Forelimb muscle (tissue), 1 donor: ENCODE measurements at regions not wholly inside any gene's neighbourhood (a gene's known extent, or its start where the extent isn't known, plus 50 kb on each side); places are given as distances from the start of the nearest gene placed in this dataset.

Source experiments
- DNase-seq: peaks from one replicate; pipeline ENCODE4 v3.0.0-alpha.2; 2013; ENCODE audit warnings: low read depth

- no peak for DNase-seq
Observed at GRCh38 chr18:47480166-47480565, 228.7 kb upstream of the SKOR2 start.

DNA sequence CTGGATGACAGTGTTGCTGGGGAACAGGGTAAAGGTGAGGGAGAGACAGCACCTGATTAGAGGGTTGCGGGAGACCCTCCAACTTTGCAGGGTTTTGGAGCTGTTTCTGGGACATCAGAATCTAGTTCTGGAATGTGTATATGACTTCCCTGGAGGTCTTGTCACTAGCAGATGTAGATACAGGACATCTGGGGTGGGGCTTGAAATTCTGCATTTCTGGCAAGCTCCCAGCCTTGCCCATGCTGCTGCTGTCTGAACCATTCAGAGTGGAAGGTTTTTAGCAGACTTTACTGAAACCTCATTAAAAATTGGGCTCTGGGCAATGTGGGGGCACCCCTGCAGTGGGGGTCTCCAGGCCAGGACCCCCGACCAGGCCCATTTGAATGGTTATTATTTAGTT is 220.3 kb upstream of the SKOR2 start:
- DNase-seq = no peak

GRCh38 chr18:47470941-47471340 is 219.5 kb upstream of the SKOR2 start:
- no peak for DNase-seq

DNA sequence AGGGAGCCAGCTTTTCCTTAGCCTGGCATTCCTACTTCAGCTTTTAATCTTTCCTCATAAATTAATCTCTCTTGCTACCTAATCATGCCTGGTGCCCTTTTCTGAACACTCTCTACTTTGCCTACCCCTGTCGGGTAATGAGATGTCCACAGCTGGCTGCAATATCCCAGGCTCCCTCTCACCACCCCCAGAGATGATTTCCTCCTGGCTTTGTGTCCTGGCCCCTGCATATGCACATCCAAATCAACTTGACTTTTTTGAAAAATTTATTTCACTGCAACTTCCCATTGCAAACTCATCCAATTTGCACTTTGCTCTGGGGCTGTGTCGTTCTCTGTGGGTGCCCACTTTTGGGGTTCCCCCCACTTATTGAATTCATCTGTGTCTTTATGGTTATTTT is 218.1 kb upstream of the SKOR2 start:
- DNase-seq = no peak

GRCh38 chr18:47461977-47462376 is 210.5 kb upstream of the SKOR2 start:
- DNase-seq = no peak

DNA sequence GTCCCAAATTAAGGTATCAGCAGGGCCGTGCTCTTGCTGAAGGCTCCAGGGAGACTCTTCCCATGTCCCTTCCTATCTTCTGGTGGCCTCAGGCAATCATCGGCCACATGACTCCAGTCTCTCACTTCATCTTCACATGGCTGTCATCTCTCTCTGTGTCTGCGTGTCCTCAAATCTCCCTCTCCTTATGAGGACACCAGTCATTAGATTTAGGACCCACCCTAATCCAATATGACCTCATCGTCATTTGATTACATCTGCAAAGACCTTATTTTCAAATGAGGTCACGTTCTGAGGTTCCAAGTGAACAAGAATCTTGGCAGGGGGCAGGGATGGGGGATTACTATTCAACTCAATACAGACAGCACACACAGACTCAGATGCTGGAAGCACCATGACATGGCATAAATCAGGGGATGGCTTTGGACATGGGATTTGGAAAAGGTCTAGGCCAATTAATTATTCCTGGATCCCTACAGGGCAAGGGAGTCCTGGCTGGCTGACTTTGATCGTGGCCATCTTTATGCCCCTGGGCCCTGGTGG is 210.0 kb upstream of the SKOR2 start:
- DNase-seq = no peak

DNA sequence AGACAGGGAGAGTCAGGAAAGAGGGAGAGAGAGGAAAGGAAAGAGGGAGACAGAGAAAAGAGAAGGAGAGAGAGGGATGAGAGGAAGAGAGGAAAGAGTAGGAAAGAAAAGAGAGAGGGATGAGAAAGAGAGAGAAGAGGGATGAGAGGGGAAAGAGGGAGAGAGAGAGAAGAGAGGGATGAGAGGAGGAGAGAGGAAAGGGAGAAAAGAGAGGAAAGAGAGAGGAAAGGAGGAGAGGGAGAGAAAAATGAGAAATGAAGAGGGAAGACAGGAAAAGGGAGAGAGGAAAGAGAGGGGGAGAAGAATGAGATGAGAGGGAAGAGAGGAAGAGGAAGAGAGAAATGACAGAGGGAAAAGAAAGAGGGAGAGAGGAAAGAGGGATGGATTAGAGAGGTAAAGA is 207.0 kb upstream of the SKOR2 start:
- DNase-seq = no peak

DNA sequence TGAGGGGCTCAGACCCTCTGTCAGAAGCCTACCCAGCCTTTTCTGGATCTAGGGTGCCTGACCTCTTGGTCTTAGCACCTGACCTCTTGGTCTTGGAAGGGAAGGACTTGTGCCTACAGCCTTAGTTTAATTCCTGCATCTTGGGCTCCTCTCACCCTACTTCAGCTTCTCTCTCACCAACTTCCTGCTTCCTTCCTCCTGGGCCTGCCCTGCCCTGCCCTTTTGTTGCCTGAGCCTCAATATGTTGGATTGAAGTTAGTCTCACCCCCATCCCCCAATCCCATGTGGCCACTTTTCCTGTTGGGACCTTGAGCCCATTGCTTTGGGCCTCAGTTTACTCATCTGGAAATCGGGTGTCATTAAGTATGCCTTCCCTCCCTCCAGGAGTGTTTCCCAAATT is 206.2 kb upstream of the SKOR2 start:
- no peak for DNase-seq

DNA sequence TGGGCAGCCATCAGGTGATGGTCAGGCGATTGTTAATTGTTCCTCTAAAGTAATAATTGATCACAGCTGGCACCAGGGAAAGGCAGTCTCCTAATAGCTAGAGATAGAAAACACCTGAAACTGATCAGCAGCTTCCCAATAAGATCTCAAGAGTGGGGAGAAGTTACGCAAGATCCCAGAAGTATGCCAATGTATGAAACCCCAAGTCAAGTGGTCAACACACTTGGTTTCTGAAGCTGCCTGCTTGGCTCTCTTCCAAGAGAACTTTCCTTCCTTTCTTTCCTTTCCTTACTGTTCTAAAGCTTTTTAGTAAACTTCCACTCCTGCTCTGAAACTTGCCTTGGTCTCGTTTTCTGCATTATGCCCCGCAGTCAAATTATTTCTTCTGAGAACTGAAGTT is 201.6 kb upstream of the SKOR2 start:
- no peak for DNase-seq

GRCh38 chr18:47448956-47449355 is 197.5 kb upstream of the SKOR2 start:
- DNase-seq = no peak

- no peak for DNase-seq
Observed at GRCh38 chr18:47441914-47442313, 190.5 kb upstream of the SKOR2 start.

GRCh38 chr18:47438001-47438400 is 186.5 kb upstream of the SKOR2 start:
- DNase-seq = no peak

DNA sequence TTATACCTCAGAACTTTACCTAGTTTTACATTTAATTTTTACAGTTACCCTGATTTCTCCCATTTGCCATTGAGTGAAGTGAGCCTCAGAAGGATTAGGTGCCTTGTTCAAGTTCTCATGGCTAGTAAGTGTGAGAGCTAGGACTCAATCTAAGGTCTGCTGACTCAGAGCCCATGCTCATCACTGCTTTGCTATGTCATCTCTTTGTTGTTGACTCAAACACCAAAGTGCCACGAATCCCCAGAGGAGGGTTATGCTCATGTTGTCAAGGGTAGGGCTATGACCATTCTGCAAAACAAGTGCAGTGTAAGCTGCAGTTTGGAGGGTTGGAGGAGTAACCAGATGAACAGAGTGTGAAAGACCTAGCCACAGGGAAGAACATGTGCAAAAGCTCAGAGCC is 185.4 kb upstream of the SKOR2 start:
- no peak for DNase-seq

- DNase-seq = no peak
Observed at GRCh38 chr18:47434214-47434746, 182.8 kb upstream of the SKOR2 start.

- no peak for DNase-seq
Observed at GRCh38 chr18:47427923-47428637, 176.6 kb upstream of the SKOR2 start.

GRCh38 chr18:47427072-47427471 is 175.6 kb upstream of the SKOR2 start:
- no peak for DNase-seq

DNA sequence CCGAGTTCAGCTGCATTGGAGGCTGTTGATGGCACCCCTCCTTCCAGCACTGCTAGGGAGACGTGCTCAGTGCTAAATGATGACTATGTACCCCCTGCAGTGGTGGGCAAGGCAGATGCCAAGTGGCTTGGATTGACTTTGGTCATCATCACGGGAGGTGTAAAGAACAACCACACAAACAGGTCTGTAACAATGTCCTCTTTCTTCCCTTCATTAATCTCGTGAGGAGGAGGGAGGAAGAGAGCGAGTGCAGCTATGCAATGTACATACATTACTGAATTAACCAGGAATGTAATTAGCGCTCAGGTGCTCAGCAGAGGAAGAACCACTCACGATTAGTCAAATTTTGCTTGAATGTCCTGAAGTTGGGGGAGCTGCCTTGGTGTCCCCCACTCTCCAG is 173.9 kb upstream of the SKOR2 start:
- DNase-seq = no peak

DNA sequence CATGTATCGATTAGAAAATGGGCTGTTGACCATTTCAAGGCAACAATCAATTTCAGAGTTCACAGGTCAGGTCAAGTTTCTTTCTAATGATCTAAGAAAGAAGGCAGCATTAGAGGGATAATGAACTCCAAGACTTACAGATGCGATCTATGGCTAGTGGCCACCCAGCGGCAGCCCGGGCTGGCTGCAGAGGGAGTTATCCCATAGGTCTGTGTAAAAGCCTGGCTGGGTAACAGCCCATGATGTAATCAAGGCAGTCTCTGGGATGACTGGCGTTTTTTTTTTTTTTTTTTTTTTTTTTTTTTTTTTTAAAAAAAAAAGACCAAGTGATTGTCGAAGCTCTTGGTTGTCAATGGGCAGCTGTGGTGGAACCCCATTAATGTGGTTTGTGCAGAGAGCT is 171.1 kb upstream of the SKOR2 start:
- DNase-seq = no peak

DNA sequence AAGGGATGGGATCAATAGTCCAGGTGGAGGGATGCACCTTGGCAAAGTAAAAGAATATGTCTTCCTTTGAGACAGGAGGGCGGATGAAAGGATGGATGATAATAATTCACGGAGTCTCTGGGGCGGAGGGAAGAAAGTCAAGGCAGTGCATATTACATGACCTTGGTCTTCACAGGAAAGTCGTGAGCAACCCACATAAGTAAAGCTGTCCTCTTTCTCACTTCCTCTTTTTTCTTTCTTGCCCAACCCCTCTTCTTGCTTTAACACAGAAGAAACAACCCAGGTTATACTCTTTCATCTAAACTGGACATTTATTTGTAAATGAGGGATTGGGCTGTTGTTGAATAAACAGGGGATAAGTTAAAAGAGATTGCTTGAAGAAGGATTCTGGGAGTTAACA is 168.7 kb upstream of the SKOR2 start:
- no peak for DNase-seq

DNA sequence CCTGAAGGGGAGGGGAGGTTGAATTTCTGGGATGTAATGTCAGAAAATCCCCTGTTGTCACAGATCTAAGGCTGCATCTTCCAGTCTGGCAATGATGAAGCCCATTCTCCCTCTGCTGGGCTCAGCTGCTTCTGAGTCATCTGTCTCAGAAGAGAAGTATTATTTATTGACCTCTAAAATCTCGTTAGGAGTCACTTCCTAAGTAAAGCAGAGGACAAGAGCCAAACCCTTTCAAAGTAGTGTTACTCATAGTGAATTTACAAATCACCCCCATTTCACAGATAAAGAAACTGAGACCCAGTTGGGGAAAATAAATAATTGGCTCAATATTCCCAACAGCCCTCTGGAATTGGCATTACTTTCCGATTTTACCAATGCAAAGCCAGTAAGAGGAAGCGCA is 167.3 kb upstream of the SKOR2 start:
- DNase-seq = no peak

DNA sequence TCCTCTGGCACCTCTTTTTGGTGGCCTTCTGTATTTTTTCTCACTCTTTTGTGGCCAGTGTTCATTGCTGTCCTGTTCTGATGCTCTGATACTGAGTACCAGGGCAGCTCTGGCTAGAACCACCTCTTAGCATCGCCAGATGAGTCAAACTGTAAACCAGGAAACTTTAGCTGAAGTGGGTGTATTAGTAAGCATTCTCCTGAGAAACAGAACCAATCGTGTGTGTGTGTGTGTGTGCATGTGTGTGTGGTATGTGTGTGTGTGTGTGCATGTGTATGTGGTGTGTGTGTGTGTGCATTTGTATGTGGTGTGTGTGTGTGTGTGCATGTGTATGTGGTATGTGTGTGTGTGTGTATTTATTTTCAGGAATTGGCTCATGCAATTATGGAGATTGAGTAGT is 166.3 kb upstream of the SKOR2 start:
- DNase-seq = no peak

DNA sequence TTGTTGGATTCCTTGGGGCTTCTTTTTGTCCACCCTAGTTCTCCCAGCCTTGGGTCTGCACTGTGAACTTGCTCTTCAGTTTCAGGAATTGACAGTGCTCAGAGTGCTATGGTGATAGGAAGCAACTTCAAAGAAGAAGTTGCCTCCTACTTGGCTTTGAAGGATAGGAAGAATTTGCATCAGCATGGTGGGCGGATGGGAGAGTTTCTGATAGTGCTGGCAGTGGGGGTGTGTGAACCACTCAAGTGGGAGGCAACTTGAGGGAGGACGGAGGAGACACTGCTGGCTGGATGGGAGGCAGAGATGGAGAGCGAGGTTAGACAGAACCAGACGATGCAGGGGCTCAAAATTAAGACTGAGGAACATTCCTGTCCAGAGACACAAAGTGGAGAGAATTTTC is 164.4 kb upstream of the SKOR2 start:
- no peak for DNase-seq

GRCh38 chr18:47413327-47413726 is 161.9 kb upstream of the SKOR2 start:
- no peak for DNase-seq

GRCh38 chr18:47412924-47413323 is 161.5 kb upstream of the SKOR2 start:
- DNase-seq = no peak
